Panc1 (cell line): ENCODE measurements at regions not wholly inside any gene's neighbourhood (a gene's known extent, or its start where the extent isn't known, plus 50 kb on each side); places are given as distances from the start of the nearest gene placed in this dataset.

Source experiments
- POLR2AphosphoS5 ChIP-seq: IDR thresholded peaks from 2 replicates; pipeline ENCODE4 v1.6.1; 2012; ENCODE audit warnings: mild to moderate bottlenecking, low read depth, low read length, moderate library complexity
- SIN3A ChIP-seq: IDR thresholded peaks from 2 replicates; pipeline ENCODE4 v1.6.1; 2012; ENCODE audit warnings: low read depth, mild to moderate bottlenecking, low read length, moderate library complexity, borderline replicate concordance; ENCODE audit not compliant: insufficient read depth
- TCF7L2 ChIP-seq: IDR thresholded peaks from 2 replicates; pipeline ENCODE4 v1.6.1; 2011; ENCODE audit warnings: mild to moderate bottlenecking, low read depth, low read length, inconsistent platforms
- TF ChIP-seq, protein P1 (sequence below): fragments of 450-650 bp; IDR thresholded peaks from 2 replicates; pipeline ENCODE4 v1.5.1; 2017; ENCODE audit warnings: mild to moderate bottlenecking
- TF ChIP-seq, protein P2 (sequence below), 2 experiments: IDR thresholded peaks; 2 replicates each; pipeline ENCODE4 v1.6.1; 2011 to 2012; ENCODE audit warnings: low read depth in 2 of 2, control low read depth in 1 of 2, low read length in 1 of 2, mild to moderate bottlenecking in 1 of 2, moderate library complexity in 1 of 2; ENCODE audit not compliant: insufficient read depth in 1 of 2

DNA sequence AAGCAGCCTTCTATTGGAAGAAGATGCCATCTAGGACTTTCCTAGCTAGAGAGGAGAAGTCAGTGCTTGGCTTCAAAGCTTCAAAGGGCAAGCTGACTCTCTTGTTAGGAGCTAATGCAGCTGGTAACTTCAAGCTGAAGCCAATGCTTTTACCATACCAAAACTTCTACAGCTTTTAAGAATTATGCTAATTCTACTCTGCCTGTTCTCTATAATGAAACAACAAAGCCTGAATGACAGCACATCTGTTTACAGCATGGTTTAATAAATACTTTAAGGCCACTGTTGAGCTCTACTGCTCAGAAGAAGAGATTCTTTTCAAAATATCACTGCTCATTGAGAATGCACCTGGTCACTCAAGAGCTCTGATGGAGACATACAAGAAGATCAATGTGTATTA is 951.9 kb upstream of the LRRN3 start:
- TF ChIP-seq, protein P1, sequence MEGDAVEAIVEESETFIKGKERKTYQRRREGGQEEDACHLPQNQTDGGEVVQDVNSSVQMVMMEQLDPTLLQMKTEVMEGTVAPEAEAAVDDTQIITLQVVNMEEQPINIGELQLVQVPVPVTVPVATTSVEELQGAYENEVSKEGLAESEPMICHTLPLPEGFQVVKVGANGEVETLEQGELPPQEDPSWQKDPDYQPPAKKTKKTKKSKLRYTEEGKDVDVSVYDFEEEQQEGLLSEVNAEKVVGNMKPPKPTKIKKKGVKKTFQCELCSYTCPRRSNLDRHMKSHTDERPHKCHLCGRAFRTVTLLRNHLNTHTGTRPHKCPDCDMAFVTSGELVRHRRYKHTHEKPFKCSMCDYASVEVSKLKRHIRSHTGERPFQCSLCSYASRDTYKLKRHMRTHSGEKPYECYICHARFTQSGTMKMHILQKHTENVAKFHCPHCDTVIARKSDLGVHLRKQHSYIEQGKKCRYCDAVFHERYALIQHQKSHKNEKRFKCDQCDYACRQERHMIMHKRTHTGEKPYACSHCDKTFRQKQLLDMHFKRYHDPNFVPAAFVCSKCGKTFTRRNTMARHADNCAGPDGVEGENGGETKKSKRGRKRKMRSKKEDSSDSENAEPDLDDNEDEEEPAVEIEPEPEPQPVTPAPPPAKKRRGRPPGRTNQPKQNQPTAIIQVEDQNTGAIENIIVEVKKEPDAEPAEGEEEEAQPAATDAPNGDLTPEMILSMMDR, result no peak
- TF ChIP-seq POLR2AphosphoS5, result no peak
- no peak for TF ChIP-seq TCF7L2
- no peak for TF ChIP-seq SIN3A
- TF ChIP-seq, protein P2, sequence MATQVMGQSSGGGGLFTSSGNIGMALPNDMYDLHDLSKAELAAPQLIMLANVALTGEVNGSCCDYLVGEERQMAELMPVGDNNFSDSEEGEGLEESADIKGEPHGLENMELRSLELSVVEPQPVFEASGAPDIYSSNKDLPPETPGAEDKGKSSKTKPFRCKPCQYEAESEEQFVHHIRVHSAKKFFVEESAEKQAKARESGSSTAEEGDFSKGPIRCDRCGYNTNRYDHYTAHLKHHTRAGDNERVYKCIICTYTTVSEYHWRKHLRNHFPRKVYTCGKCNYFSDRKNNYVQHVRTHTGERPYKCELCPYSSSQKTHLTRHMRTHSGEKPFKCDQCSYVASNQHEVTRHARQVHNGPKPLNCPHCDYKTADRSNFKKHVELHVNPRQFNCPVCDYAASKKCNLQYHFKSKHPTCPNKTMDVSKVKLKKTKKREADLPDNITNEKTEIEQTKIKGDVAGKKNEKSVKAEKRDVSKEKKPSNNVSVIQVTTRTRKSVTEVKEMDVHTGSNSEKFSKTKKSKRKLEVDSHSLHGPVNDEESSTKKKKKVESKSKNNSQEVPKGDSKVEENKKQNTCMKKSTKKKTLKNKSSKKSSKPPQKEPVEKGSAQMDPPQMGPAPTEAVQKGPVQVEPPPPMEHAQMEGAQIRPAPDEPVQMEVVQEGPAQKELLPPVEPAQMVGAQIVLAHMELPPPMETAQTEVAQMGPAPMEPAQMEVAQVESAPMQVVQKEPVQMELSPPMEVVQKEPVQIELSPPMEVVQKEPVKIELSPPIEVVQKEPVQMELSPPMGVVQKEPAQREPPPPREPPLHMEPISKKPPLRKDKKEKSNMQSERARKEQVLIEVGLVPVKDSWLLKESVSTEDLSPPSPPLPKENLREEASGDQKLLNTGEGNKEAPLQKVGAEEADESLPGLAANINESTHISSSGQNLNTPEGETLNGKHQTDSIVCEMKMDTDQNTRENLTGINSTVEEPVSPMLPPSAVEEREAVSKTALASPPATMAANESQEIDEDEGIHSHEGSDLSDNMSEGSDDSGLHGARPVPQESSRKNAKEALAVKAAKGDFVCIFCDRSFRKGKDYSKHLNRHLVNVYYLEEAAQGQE (IDR thresholded peaks at IDR 0.05; ENCODE audit: insufficient read depth in 1 of 2, low read depth in 2 of 2, low read length in 1 of 2), result no peak
